NOMO-1 treated with dmso at 0.1 percent for 144 hours (cell line): ENCODE measurements at regions not wholly inside any gene's neighbourhood (a gene's known extent, or its start where the extent isn't known, plus 50 kb on each side); places are given as distances from the start of the nearest gene placed in this dataset.
"Not testable (repeated sequence)": the region's sequence is repeated elsewhere in the genome, so short reads cannot be mapped to it uniquely, and the experiment has no call there.

ENCODE experiments used
- DNase-seq: peaks from one replicate; lab custom pipeline; 2025; ENCODE audit not compliant: unreplicated experiment; lab: John Stamatoyannopoulos, UW

DNA sequence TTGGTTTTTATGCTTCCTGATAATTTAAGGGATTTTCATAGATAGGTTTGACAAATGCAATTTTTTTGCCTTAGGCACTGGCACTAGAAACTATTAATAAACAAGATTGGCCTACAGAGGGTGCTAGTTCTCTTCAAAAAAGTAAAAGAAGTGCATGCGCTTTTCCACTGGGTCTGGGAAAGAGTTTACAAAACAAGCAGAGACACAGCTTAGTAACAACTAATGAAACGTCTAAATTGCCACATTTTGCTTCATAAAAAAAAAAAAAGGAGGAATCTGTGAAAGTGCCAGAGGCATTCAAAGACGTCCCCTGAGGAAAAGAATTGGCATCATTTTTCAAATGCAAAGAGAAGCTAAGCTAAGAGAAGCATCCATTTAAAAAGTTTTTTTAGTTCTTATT lies 58.3 kb upstream of the EEA1 start:
- DNase-seq: peak; percentile 57

DNA sequence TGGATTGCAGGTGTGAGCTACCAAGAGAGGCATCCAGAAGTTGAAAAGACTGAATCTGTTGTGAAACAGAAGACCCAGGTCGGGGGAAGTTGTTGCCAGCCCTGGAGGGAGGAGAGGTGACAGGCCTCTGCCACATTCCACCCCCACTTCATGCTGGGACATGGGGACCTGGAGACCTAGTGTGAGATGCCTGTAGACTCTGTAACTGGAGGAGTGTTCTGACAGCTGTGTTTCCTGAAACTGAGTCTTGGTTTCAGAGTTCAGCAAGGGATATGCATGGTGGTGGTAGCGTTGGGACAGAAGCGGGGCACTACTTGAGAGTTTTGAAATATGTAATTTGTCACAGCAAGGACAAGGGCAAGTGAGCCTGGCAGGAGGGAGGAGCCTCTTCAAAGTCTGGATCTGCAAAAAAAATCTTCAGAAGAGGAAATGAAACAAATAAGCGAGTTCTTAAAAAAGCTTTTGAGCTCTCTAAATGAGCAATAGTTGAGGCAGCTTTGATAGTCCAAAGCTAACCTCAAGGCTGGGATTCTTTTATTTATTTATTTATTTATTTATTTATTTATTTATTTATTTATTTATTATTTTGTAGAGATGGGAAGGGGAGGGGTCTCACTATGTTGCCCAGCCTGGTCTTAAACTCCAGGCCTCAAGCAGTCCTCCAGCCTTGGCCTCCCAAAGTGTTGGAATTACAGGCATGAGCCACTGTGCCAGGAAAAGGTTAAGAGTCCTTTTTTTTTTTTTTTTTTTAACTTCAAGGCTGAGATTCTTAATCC lies 58.9 kb upstream of the EEA1 start:
- DNase-seq: peak; percentile 93

DNA sequence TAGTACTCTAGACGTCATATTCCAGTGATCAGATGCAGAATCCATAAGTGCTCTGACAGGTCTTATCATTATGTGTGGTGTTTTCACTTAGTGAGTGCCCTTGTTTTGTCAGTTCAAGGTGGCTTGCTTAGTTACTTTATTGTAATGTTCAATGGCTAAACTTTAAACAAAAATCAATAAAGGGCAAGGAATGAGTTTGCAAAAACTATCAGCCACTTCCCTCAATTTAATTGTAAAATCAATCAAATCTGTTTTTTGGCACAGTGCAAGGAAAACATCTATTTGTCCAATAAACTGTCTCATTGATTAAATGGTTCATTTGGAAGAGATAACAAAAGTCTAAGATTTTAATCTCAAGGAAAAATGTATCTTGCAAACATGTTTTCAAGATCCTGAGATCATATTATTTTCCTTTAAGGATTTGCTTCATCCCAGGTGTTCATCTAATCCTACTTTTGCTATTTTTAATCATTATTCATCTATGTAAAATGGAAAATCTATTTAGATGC lies 59.6 kb upstream of the EEA1 start:
- DNase-seq: no peak

DNA sequence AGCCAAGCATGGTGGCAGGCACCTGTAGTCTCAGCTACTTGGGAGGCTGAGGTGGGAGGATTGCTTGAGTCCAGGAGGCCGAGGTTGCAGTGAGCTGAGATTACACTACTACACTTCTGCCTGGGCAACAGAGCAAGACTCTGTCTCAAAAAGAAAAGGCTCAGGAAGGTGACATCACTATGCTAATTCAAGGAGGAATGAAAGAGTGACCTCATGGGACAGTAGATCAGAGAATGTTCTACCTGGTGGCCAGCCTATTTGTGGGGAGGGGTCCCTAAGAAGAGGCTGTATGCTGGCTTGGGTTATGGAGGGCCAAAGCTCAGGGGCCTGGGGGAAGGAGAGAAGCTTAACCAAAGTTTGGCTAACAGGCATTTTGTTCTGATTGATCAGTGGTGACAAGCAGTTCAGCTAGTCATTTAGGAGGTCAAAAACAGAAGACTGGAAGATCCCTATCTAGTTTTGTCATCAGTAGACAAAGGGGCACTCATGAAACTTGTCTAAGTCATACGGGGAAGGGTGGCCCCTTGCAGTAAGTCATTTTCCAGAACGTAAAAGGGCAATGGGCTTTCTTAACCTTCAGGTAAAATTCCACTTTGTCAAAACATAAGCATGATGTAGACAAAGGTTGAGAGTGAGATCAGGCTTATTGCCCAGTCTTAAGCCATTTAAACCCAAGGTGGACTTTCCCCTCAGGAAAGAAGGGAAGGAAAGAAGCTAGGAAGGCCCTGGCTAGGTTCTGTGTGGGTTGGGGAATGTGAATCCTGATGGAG lies 60.8 kb upstream of the EEA1 start:
- DNase-seq: no peak

DNA sequence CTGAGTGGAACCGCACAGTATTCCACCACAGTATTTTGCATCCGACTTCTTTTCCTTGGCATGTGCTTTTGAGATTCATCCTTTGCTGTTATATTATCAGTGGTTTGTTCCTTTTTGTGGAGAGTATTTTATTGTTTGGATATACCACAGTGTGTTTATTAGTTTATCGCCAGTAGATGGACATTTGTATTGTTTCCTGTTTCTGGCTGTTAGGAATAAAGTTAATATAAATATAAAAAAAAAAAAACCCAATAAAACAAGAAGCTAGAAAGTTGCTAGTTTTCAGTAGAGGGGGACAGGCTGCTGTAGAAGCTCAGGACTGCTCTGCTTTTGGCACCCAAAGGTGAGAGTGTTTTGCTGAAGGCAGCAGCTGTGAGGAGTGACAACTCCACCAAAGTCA lies 62.0 kb upstream of the EEA1 start:
- DNase-seq: no peak

DNA sequence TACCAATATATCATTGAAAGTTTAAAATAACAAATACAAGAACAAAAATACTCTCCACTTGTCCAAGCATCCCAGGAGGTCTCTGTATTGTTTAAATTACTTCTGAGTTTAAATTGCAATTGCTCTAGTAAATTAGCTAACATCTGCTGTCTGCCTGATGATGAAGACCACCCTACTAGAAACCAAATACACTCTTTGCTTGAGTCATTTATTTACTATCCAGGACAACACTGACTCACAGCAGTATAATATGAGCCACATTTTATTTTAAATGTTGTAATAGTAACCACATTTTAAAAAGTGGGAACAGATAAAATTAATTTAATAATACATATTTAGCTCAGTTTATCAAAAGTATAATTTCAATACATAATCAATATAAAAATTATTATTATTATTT lies 62.9 kb upstream of the EEA1 start:
- no peak for DNase-seq

DNA sequence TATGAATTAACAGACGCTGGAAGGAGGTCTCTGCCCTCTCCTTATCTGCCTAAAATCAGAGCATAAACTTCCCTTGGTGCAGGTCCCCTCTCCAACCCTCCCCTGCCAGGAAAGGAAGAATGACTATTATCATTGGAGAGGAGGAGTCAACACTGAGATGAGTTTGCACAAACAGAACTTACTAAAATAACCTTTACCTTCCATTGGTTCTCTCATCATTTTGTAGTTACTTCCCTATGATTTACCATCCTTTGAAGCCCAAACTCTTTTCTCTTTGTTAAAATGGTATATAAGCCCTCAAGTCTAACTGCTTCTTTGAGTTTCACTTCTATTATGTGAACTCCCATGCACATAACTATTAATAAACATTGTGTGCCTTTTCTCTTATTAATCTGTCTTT lies 64.2 kb upstream of the EEA1 start:
- DNase-seq: no peak

DNA sequence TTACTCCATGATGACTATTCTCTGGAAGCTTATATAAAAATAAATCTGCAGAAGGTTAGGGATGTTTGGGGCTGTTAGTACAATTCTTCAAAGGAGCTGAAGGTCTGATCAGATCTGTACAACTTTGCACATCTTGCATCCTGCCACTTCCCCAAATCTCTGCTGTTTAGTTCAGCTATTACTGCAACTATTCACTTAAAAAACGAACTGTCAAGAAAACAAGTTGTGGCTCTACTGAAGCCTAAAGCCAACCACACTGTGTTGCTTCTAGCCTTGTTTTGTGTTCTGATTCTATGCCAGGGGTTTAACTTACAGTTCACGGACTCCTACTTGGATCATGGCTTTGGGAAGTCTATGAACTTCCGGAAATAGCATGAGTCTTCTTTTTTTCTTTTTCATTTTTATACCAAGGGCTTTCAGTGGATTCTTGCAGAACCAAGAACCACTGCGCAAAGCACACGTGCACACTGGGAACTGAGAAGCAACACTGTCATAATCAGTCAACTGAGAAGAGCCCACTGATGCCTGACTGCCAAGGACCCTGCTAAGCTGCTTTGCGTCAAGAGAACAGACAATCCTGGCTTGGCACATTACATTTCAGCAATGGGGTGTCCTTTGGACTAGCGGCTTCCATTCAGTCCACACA lies 66.3 kb upstream of the EEA1 start:
- DNase-seq: no peak

DNA sequence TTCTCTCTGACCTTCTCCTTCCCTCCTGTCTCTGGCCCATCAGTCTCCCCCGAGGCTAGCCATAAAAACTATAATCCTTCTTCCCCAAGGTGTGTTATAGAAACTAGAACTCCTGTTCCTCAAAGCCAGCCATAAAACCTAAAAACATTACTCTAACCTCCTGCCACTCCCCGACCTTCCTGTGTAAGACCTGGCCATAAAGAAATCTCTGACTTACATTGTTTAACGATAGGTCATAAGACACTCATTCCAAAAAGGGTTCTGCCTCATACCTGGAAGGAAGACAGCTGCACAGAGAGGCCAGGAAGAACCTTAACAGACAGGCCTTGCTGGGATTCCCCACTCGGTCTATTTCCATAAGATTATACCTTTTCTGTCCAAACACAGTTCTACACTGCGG lies 70.9 kb upstream of the EEA1 start:
- DNase-seq: no peak

DNA sequence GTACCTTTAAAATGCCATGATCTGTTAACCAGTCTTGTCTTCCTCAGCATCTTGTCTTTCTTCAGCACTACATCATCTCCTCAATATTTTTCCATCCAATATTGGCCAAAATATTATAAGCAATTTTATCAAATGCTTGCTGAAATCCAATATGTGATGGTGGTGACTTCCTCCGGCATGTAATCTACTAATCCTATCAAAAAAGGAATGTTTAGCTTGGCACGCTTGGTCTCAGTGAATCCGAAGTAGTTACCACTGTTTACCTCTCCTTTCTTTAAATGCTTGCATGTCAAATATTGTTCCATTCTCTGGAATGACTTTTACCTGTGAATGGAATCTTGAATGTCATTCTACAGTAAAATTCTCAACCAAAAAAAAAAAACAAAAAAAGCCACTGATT lies 72.3 kb upstream of the EEA1 start:
- no peak for DNase-seq

DNA sequence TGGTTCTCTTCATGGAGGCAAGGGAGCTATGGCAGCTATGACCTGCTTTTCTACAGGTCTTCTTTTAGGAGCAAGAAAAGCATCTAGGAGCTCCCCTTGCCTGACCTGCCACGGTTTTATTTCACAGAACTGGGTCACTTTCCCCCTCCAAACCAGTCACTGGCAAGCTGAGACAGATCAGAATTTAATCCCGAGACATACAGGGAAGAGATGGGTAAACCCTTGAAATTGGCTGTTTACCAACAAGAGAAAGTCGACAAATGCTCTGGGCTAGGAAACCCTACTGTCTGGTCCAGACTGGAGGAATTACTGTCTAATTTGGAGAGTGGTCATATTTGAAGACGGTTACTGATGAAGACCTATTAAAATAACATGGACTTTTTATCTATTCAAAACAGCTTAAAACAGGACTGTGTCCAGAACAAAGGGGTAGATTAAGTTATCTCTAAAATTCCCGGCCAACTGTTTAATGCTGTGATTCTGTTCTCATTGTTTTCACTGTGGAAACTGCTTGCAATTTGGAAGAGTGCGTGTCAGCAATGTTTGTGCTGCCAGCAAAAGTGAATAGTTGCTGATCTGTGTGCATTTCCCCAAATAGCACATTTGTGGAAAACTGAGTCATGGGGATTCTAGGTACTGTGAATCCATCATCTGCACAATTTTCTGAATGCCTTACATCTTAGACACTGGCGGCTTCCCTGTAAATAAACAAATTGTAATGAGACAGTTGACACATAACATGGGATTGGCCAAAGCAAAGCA lies 73.4 kb upstream of the EEA1 start:
- no peak for DNase-seq

DNA sequence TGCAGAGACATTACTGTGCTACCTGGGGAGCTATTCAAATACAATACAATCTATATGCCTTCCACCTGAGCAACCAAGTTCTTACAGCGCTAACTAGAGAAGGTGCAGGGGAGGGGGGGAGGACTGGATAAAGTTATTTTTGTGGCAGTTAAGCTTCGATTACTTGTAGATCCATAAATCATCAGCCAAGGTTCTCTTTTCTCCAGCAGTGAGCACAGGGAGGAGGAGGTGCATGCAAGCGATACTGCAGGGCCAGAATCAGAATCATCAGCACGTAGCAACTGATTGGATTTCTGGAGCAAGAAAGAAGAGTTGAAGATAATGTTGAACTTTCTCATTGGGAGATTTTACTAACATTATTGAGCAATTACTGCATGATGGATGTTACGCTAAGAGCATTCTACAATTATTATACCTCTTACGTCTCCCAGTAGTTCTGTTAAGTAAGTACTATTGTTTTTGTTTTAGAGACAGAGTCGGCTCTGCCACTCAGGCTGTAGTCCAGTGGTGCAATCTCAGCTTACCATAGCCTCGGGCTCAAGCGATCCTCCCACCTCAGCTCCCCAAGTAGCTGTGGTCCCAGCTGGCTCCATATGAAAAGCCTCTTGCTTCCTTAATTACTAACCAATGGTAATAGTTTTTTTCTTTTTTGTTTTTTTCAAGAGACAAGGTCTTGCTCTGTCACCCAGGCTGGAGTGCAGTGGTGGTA lies 74.6 kb upstream of the EEA1 start:
- no peak for DNase-seq

DNA sequence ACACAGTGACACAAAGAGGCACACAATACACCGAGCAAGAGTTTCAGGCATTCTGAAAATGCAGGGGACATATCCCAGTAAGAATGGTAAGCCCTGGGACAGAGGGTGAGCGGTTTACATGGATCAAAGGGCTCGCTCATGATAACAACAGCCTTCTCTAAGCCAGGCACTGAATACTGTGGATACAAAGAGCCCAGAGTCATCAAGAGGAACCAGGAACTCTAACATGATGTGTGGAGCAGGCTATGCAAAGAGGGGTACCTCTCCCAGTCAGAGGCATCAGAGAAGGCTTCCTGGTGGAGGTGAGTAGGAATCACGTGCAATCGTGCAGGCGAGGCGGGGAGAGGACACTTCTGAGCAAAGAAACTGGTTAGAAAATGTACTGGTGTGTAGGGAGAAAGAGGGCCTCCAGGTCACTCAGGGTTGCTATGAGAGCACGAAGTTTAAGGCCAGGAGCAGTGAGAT lies 76.9 kb upstream of the EEA1 start:
- no peak for DNase-seq

DNA sequence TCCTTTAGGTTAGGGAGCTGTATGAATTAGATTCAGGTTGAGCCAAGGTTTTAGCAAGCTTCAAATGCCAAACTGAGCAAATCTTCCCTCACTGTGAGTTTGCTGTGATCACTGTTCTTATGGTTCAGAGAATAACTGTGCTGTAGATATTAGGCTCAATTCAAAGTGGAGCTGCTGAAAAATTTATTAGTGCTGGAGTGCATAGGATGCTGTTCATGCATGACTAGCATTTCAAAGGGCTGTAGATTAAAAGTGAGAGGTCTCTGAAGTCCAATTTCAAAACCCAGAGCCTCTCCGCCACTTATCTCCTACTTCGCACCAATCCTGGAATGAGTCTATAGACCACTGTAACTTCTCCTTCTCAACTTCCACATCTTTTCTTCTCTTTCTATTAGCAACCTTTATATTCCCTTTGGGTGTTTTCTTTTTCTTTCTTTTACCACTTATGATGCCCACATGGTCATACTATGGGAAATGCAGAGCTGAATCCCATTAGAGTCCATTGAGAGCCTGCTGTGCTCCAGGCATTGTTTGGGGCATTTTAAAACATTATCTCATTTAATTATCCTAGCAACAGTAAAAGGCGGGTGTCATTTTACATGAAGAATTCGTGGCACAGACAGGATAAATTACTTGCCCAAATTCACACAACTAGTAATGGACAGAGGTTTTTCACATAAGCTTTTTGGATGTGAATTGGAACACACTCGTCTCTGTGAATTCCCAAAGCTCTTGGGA lies 77.5 kb upstream of the EEA1 start:
- no peak for DNase-seq

DNA sequence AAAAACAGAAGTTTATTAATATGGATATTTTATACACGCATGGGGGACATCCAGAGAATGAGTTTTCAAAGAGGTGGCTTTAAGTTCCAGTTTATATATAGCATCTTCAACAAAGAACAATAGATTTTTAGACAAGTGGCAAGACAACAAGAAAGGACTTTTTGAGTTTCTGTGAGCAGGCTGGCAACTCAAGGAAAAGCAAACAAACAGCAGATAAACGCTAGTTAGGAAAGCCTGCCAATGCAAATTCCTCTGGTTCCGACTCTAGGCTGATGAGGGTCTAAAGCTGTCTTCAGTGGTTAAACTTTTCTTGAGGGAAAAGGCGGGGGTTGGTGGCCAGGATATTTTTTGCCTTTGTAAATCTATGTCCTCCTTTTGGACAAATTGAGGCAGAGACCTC lies 78.4 kb upstream of the EEA1 start:
- DNase-seq: no peak

DNA sequence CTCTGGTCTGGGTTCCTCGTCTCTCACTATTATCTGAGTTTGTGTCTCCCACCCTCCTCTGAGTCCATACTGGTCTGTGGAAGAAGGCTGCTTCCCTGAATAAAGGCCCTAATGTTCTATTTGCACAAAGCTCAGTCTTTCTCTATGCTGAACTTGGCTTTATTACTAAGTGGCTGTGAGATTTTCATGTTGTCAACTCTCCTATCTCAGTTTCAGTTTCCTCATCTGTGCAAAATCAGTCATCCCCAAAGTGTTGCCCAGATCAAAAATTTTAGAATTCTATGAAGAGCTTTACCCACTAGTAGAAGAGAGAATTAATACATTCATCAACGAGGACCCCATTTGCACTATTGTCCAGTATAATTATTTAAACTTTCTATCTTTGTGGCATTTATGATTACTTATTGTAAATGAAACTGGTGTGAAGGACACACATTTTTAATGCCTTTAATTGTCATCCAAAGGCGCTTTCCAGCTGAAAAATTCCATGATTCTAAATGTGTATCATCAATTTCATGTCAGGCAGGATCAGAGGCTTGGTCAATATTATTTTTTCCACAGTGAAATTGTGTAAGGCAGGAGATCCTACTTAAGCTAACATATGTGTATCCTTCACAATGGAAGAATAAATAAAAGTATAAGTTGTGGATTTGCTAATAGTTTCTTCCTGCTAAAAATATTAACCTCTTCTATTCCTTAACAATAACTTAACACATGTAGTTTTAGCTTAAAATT lies 79.1 kb upstream of the EEA1 start:
- no peak for DNase-seq

DNA sequence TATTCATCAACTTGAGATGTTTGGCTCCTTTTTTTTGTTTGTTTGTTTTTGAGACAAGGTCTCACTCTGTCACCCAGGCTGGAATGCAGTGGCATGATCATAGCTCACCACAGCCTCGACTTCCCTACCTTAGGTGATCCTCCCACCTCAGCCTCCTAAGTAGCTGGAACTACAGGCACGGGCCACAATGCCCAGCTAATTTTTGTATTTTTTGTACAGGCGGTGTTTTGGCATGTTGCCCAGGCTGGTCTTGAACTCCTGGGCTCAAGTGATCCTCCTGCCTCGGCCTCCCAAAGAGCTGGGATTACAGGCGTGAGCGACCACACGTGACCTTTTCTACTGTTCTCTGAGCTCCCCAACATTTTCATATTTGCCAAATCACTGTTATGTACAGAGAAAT lies 79.8 kb upstream of the EEA1 start:
- not testable (repeated sequence) for DNase-seq

DNA sequence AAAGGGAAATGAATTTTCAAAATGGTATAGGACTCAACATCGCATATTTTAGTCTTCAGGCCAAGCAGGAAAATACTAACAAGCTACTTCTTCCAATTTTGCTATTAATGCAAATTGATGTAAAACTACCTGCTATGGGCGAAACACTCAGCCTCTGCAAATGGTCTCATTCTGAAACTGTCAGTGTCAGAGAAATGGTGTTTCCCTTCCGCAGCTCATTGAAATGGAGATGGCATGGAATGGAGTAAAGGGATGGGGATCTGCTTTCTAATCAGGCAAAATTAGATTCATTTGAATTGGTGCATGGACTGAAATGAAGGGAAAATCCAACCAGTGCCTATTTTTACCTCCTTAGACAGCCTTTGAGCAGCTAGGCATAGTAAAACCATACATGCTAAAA lies 80.4 kb upstream of the EEA1 start:
- no peak for DNase-seq

DNA sequence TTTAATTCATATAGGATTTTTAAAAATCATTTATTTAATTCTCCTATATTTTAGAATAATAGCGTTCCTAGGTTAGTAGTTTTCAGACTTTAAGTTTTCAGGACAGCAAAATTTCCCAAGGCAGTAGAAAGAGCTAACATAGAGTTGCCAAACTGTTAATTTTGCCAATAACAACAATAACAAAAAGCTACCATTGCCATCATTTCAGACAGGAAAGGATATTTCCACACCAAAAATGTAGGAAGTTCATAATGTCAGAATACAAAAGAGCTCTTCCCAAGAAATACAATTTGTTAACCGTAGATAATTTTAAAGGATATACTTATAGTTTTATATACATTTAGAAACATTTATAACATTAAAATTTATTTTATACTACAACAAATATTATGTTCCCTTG lies 81.4 kb upstream of the EEA1 start:
- no peak for DNase-seq
